Neural cell (in vitro differentiated cells): ENCODE measurements at regions not wholly inside any gene's neighbourhood (a gene's known extent, or its start where the extent isn't known, plus 50 kb on each side); places are given as distances from the start of the nearest gene placed in this dataset.

ENCODE experiments used
- H2AFZ ChIP-seq: fragments of 200-600, 300-800 bp; sonication (generic), shearing (Covaris generic); 2 replicates; pipeline ENCODE4 v1.6.0; 2014; ENCODE audit warnings: low read depth, mild to moderate bottlenecking, antibody characterized with exemption, low read length, moderate library complexity
- H3F3A ChIP-seq: fragments of 200-600 bp; shearing (Covaris generic); 2 replicates; pipeline ENCODE4 v1.6.1; 2016; ENCODE audit warnings: mild to moderate bottlenecking, moderate library complexity, mixed read lengths, antibody characterized with exemption, low read length; ENCODE audit not compliant: insufficient read depth, poor library complexity, severe bottlenecking
- H3K27ac ChIP-seq: fragments of 200-600, 300-800 bp; sonication (generic), shearing (Covaris generic); 2 replicates; pipeline ENCODE4 v1.5.1; 2014; ENCODE audit warnings: mild to moderate bottlenecking, low read length, moderate library complexity
- H3K27me3 ChIP-seq: fragments of 300-800, 200-600 bp; sonication (generic), shearing (Covaris generic); 2 replicates; pipeline ENCODE4 v1.6.0; 2014; ENCODE audit warnings: mild to moderate bottlenecking, low read depth, low read length, moderate library complexity; ENCODE audit not compliant: insufficient read depth
- H3K36me3 ChIP-seq: fragments of 300-800, 200-600 bp; sonication (generic), shearing (Covaris generic); 2 replicates; pipeline ENCODE4 v1.5.1; 2014; ENCODE audit warnings: mild to moderate bottlenecking, antibody characterized with exemption, low read length, moderate library complexity; ENCODE audit not compliant: insufficient read depth
- H3K4me2 ChIP-seq: fragments of 300-800, 200-600 bp; sonication (generic), shearing (Covaris generic); 2 replicates; pipeline ENCODE4 v1.6.0; 2014; ENCODE audit warnings: mild to moderate bottlenecking, low read length
- H3K4me3 ChIP-seq: fragments of 300-800, 200-600 bp; sonication (generic), shearing (Covaris generic); 2 replicates; pipeline ENCODE4 v1.5.1; 2014; ENCODE audit warnings: mild to moderate bottlenecking, low read length, moderate library complexity
- H3K79me2 ChIP-seq: fragments of 200-600 bp; shearing (Covaris generic); replicated peaks from 2 replicates; pipeline ENCODE4 v1.6.0; 2014; ENCODE audit warnings: mild to moderate bottlenecking, low read length, moderate library complexity; ENCODE audit not compliant: insufficient read depth
- H3K9ac ChIP-seq: fragments of 300-800, 200-600 bp; sonication (generic), shearing (Covaris generic); 2 replicates; pipeline ENCODE4 v1.6.1; 2016; ENCODE audit warnings: mild to moderate bottlenecking, low read length, mixed read lengths
- H3K9me2 ChIP-seq: fragments of 200-600 bp; shearing (Covaris generic); 2 replicates; pipeline ENCODE4 v1.6.1; 2016; ENCODE audit warnings: mild to moderate bottlenecking, low read length, mixed read lengths; ENCODE audit not compliant: insufficient read depth
- H3K9me3 ChIP-seq: fragments of 200-600, 300-800 bp; sonication (generic), shearing (Covaris generic); 2 replicates; pipeline ENCODE4 v1.6.1; 2016; ENCODE audit warnings: mild to moderate bottlenecking, mixed run types, low read length, moderate library complexity, mixed read lengths
- H4K20me1 ChIP-seq: fragments of 200-600 bp; shearing (Covaris generic); 2 replicates; pipeline ENCODE4 v1.6.1; 2016; ENCODE audit warnings: mild to moderate bottlenecking, mixed run types; ENCODE audit not compliant: insufficient read depth
- EP300 ChIP-seq: fragments of 450-650 bp; conservative IDR thresholded peaks from 2 replicates; pipeline ENCODE4 v1.6.1; 2014; ENCODE audit warnings: antibody characterized with exemption, mild to moderate bottlenecking, moderate library complexity; ENCODE audit not compliant: poor library complexity, severe bottlenecking
- EZH2 ChIP-seq: fragments of 200-600, 300-800 bp; shearing (Covaris generic), sonication (generic); IDR thresholded peaks from 2 replicates; pipeline ENCODE4 v1.6.1; 2014; ENCODE audit warnings: antibody characterized with exemption, low read length, borderline replicate concordance, mild to moderate bottlenecking; ENCODE audit not compliant: insufficient read depth, poor library complexity, severe bottlenecking
- MXI1 ChIP-seq: fragments of 450-650 bp; conservative IDR thresholded peaks from 2 replicates; pipeline ENCODE4 v1.6.1; 2014; ENCODE audit warnings: antibody characterized with exemption, mild to moderate bottlenecking; ENCODE audit not compliant: poor library complexity, severe bottlenecking
- POLR2AphosphoS5 ChIP-seq: IDR thresholded peaks from 2 replicates; pipeline ENCODE4 v1.6.1; 2012
- RAD21 ChIP-seq: fragments of 450-650 bp; conservative IDR thresholded peaks from 2 replicates; pipeline ENCODE4 v1.6.1; 2014; ENCODE audit warnings: antibody characterized with exemption, mild to moderate bottlenecking, moderate library complexity
- SMC3 ChIP-seq: fragments of 450-650 bp; conservative IDR thresholded peaks from 2 replicates; pipeline ENCODE4 v1.6.1; 2014; ENCODE audit warnings: antibody characterized with exemption, mild to moderate bottlenecking, moderate library complexity; ENCODE audit not compliant: poor library complexity
- TAF1 ChIP-seq: IDR thresholded peaks from 2 replicates; pipeline ENCODE4 v1.6.1; 2012; ENCODE audit warnings: low read depth
- TF ChIP-seq, protein P1 (sequence below): IDR thresholded peaks from 2 replicates; pipeline ENCODE4 v1.6.1; 2012; ENCODE audit warnings: borderline replicate concordance
- TF ChIP-seq, protein P2 (sequence below): fragments of 450-650 bp; IDR thresholded peaks from 2 replicates; pipeline ENCODE4 v1.5.1; 2014; ENCODE audit warnings: antibody characterized with exemption, mild to moderate bottlenecking, moderate library complexity; ENCODE audit not compliant: poor library complexity, severe bottlenecking

DNA sequence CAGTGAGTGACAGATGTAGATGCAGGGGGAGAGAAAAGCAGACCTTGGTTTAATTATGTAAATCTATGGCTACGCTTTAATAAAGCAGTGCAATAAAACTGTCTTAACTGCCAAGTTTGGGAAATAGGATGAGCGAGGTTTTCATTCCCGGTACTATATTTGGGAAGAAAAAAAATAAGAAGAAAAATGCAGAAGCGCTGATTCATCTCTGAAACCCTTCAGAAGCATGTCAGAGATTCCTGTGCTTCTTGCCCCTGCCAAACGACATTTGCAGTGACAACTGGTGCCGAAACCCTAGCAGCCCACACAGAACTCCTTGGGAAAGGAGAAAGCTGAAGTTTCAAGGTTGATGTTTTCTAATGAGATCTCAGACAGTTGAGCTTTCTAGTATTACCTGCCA lies 380.7 kb downstream of the REEP3 start:
- no peak overlapping the region for H3K9ac ChIP-seq
- no peaks in the 10 kb centered on the region for H3K36me3 ChIP-seq
- no peak overlapping the region for H3K4me2 ChIP-seq
- H3K27ac ChIP-seq = no peak overlapping the region
- TF ChIP-seq RAD21 = no peak
- TF ChIP-seq EP300 = no peak
- TF ChIP-seq MXI1 = no peak
- no peak for TF ChIP-seq TAF1
- TF ChIP-seq, protein P1, sequence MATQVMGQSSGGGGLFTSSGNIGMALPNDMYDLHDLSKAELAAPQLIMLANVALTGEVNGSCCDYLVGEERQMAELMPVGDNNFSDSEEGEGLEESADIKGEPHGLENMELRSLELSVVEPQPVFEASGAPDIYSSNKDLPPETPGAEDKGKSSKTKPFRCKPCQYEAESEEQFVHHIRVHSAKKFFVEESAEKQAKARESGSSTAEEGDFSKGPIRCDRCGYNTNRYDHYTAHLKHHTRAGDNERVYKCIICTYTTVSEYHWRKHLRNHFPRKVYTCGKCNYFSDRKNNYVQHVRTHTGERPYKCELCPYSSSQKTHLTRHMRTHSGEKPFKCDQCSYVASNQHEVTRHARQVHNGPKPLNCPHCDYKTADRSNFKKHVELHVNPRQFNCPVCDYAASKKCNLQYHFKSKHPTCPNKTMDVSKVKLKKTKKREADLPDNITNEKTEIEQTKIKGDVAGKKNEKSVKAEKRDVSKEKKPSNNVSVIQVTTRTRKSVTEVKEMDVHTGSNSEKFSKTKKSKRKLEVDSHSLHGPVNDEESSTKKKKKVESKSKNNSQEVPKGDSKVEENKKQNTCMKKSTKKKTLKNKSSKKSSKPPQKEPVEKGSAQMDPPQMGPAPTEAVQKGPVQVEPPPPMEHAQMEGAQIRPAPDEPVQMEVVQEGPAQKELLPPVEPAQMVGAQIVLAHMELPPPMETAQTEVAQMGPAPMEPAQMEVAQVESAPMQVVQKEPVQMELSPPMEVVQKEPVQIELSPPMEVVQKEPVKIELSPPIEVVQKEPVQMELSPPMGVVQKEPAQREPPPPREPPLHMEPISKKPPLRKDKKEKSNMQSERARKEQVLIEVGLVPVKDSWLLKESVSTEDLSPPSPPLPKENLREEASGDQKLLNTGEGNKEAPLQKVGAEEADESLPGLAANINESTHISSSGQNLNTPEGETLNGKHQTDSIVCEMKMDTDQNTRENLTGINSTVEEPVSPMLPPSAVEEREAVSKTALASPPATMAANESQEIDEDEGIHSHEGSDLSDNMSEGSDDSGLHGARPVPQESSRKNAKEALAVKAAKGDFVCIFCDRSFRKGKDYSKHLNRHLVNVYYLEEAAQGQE = no peak
- no peak for TF ChIP-seq SMC3
- TF ChIP-seq, protein P2, sequence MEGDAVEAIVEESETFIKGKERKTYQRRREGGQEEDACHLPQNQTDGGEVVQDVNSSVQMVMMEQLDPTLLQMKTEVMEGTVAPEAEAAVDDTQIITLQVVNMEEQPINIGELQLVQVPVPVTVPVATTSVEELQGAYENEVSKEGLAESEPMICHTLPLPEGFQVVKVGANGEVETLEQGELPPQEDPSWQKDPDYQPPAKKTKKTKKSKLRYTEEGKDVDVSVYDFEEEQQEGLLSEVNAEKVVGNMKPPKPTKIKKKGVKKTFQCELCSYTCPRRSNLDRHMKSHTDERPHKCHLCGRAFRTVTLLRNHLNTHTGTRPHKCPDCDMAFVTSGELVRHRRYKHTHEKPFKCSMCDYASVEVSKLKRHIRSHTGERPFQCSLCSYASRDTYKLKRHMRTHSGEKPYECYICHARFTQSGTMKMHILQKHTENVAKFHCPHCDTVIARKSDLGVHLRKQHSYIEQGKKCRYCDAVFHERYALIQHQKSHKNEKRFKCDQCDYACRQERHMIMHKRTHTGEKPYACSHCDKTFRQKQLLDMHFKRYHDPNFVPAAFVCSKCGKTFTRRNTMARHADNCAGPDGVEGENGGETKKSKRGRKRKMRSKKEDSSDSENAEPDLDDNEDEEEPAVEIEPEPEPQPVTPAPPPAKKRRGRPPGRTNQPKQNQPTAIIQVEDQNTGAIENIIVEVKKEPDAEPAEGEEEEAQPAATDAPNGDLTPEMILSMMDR = no peak
- TF ChIP-seq EZH2 = no peak
- no peak for TF ChIP-seq POLR2AphosphoS5
- H3K9me3 ChIP-seq = no peaks in the 10 kb centered on the region
- H3K4me3 ChIP-seq = no peak overlapping the region
- no peaks in the 10 kb centered on the region for H4K20me1 ChIP-seq
- no peak overlapping the region for H2AFZ ChIP-seq
- H3F3A ChIP-seq = no peaks in the 10 kb centered on the region
- H3K79me2 ChIP-seq = no peaks in the 10 kb centered on the region
- no peaks in the 10 kb centered on the region for H3K27me3 ChIP-seq
- no peaks in the 10 kb centered on the region for H3K9me2 ChIP-seq

DNA sequence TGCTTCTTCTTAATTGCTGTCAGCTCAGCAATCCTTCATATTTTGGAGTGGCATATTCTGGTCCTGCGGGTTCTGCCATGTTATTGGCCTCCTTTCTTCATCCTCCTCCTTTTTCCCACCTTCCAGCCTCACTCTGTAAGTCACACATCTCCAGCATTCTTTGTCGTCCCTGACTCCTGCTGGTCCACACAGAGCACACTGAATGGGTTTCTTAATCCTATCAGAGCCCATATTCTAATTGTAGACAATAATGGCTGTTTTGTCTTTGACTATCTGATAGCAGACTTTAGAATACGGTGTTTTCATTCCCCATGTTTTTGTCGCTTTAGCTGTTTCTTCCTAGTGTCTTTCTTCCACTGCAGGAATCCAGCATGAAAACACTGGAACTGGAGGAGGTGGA lies 389.6 kb downstream of the REEP3 start:
- Histone ChIP-seq H3K9me2 (no peaks in the 10 kb centered on the region), H3K4me3 (no peak overlapping the region), H3K27me3 (no peaks in the 10 kb centered on the region), H3K4me2 (no peak overlapping the region), H3K36me3 (no peaks in the 10 kb centered on the region), H3K9ac (no peak overlapping the region), H3K9me3 (no peaks in the 10 kb centered on the region), H4K20me1 (no peaks in the 10 kb centered on the region), H3K27ac (no peak overlapping the region), H2AFZ (peak overlapping the region; percentile 22), H3F3A (no peaks in the 10 kb centered on the region), H3K79me2 (no peaks in the 10 kb centered on the region)
- TF ChIP-seq SMC3 (no peak), POLR2AphosphoS5 (no peak), EZH2 (no peak), EP300 (no peak), MXI1 (no peak), RAD21 (no peak), TAF1 (no peak)
- TF ChIP-seq, protein P2 = no peak
- TF ChIP-seq, protein P1 = no peak
